ENCODE measurements at regions not wholly inside any gene's neighbourhood (a gene's known extent, or its start where the extent isn't known, plus 50 kb on each side); places are given as distances from the start of the nearest gene placed in this dataset.

DNA sequence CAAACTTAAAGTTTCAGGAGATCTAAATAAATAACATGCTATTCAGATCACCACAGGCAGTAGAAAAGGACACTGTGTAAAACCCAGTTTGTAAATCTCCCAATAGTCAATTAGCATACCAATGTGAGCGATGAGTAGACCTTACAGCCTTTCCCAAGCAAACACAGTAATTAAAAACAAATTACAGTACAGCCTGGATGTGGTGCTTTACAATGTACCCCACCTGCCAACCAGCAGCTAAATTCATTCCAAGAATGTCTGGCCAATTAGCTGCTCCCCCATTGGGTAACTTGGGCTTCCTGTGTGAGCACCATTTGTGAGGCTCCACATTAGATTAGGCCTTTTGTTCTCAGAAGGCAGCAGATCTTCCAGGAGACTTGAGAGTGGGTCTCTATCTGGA is 635.0 kb downstream of the TBL1XR1 start:
- Histone ChIP-seq H3K4me3 (ENCODE audit: low read depth in 1 of 2, low read length in 2 of 2) (no peak overlapping the region), H2AFZ (ENCODE audit: low read depth, low read length) (no peak overlapping the region), H3K27ac (ENCODE audit: low read length) (no peak overlapping the region), H3K27me3 (ENCODE audit: insufficient read depth, low read length, poor library complexity) (no peaks in the 10 kb centered on the region), H3K36me3 (ENCODE audit: insufficient read depth, low read length) (no peaks in the 10 kb centered on the region), H4K20me1 (ENCODE audit: insufficient read depth, low read length) (no peaks in the 10 kb centered on the region), H3K9ac (ENCODE audit: low read depth, low read length) (no peak overlapping the region), H3K4me1 (ENCODE audit: insufficient read depth, low read length) (no peaks in the 10 kb centered on the region), H3K4me2 (ENCODE audit: insufficient read depth, low read length) (no peak overlapping the region), H3K9me3 (ENCODE audit: insufficient read depth, low read length, severe bottlenecking) (no peaks in the 10 kb centered on the region), H3K79me2 (ENCODE audit: insufficient read depth, low read length) (no peaks in the 10 kb centered on the region)
- ATAC-seq (ENCODE audit: insufficient read depth, low read depth) (no peak), DNase-seq (no peak)
- TF ChIP-seq, protein P1, sequence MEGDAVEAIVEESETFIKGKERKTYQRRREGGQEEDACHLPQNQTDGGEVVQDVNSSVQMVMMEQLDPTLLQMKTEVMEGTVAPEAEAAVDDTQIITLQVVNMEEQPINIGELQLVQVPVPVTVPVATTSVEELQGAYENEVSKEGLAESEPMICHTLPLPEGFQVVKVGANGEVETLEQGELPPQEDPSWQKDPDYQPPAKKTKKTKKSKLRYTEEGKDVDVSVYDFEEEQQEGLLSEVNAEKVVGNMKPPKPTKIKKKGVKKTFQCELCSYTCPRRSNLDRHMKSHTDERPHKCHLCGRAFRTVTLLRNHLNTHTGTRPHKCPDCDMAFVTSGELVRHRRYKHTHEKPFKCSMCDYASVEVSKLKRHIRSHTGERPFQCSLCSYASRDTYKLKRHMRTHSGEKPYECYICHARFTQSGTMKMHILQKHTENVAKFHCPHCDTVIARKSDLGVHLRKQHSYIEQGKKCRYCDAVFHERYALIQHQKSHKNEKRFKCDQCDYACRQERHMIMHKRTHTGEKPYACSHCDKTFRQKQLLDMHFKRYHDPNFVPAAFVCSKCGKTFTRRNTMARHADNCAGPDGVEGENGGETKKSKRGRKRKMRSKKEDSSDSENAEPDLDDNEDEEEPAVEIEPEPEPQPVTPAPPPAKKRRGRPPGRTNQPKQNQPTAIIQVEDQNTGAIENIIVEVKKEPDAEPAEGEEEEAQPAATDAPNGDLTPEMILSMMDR (IDR thresholded peaks at IDR 0.05; ENCODE audit: borderline replicate concordance, extremely low read depth, low read length, poor library complexity, severe bottlenecking): no peak
- no peak for TF ChIP-seq EZH2 (IDR thresholded peaks at IDR 0.05; ENCODE audit: borderline replicate concordance, low read depth, low read length, severe bottlenecking)

GRCh38 chr3:176561826-176562225 is 635.5 kb downstream of the TBL1XR1 start:
- TF ChIP-seq EZH2 (IDR thresholded peaks at IDR 0.05; ENCODE audit: borderline replicate concordance, low read depth, low read length, severe bottlenecking): no peak
- TF ChIP-seq, protein P1 (IDR thresholded peaks at IDR 0.05; ENCODE audit: borderline replicate concordance, extremely low read depth, low read length, poor library complexity, severe bottlenecking): no peak
- ATAC-seq (ENCODE audit: insufficient read depth, low read depth): no peak
- Histone ChIP-seq H3K9me3 (ENCODE audit: insufficient read depth, low read length, severe bottlenecking) (no peaks in the 10 kb centered on the region), H3K4me3 (ENCODE audit: low read depth in 1 of 2, low read length in 2 of 2) (no peak overlapping the region), H3K79me2 (ENCODE audit: insufficient read depth, low read length) (no peaks in the 10 kb centered on the region), H3K36me3 (ENCODE audit: insufficient read depth, low read length) (no peaks in the 10 kb centered on the region), H3K27ac (ENCODE audit: low read length) (no peak overlapping the region), H4K20me1 (ENCODE audit: insufficient read depth, low read length) (no peaks in the 10 kb centered on the region), H3K27me3 (ENCODE audit: insufficient read depth, low read length, poor library complexity) (no peaks in the 10 kb centered on the region), H2AFZ (ENCODE audit: low read depth, low read length) (no peak overlapping the region), H3K4me1 (ENCODE audit: insufficient read depth, low read length) (no peaks in the 10 kb centered on the region), H3K9ac (ENCODE audit: low read depth, low read length) (no peak overlapping the region), H3K4me2 (ENCODE audit: insufficient read depth, low read length) (no peak overlapping the region)
- DNase-seq: no peak

DNA sequence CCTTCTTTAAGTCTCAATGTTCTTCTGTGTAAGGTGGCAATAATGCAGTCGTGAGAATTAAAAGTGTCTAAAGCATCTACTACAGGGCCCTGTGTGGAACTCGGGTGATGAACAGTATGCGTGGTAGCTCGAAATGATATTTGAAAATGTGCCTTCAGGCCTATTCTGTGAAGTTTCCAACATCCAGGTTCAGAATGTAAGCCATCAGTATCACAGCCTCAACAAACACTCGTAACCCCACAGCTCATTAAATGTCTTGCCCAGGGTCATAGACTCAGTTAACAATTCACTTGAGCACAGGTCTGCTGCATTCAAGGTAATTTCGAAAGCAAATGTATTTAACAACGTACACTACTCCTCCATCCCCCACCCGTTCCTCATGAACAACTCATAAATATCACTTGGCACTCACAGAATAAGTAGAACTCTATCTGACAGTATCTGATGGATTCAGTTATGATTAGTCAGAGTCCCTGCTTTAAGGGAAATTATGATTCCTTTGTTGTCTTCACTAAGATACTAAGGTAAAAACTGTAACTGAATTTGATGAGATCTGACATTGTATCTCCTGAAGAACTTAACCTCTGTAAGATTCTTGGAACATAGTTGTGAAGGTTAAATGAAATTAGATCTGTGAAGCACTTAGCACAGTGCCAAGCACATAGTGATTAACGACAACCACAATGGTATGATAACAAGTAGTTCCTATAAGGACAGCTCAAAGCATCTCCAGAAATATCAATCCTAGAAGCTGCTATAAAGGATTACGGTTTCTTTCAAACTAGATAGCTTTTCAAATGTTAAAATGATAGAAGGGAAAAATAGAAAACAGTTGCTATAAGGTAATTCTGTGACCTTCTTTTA is 642.3 kb downstream of the TBL1XR1 start:
- Histone ChIP-seq H4K20me1 (ENCODE audit: insufficient read depth, low read length) (no peaks in the 10 kb centered on the region), H3K4me3 (ENCODE audit: low read depth in 1 of 2, low read length in 2 of 2) (no peak overlapping the region), H3K27me3 (ENCODE audit: insufficient read depth, low read length, poor library complexity) (no peaks in the 10 kb centered on the region), H2AFZ (ENCODE audit: low read depth, low read length) (no peak overlapping the region), H3K4me1 (ENCODE audit: insufficient read depth, low read length) (no peaks in the 10 kb centered on the region), H3K9ac (ENCODE audit: low read depth, low read length) (no peak overlapping the region), H3K27ac (ENCODE audit: low read length) (no peak overlapping the region), H3K9me3 (ENCODE audit: insufficient read depth, low read length, severe bottlenecking) (no peaks in the 10 kb centered on the region), H3K79me2 (ENCODE audit: insufficient read depth, low read length) (no peaks in the 10 kb centered on the region), H3K4me2 (ENCODE audit: insufficient read depth, low read length) (no peak overlapping the region), H3K36me3 (ENCODE audit: insufficient read depth, low read length) (no peaks in the 10 kb centered on the region)
- no peak for DNase-seq
- no peak for ATAC-seq (ENCODE audit: insufficient read depth, low read depth)
- TF ChIP-seq, protein P1 (IDR thresholded peaks at IDR 0.05; ENCODE audit: borderline replicate concordance, extremely low read depth, low read length, poor library complexity, severe bottlenecking): no peak
- no peak for TF ChIP-seq EZH2 (IDR thresholded peaks at IDR 0.05; ENCODE audit: borderline replicate concordance, low read depth, low read length, severe bottlenecking)
